ENCODE measurements at regions not wholly inside any gene's neighbourhood (a gene's known extent, or its start where the extent isn't known, plus 50 kb on each side); places are given as distances from the start of the nearest gene placed in this dataset.

DNA sequence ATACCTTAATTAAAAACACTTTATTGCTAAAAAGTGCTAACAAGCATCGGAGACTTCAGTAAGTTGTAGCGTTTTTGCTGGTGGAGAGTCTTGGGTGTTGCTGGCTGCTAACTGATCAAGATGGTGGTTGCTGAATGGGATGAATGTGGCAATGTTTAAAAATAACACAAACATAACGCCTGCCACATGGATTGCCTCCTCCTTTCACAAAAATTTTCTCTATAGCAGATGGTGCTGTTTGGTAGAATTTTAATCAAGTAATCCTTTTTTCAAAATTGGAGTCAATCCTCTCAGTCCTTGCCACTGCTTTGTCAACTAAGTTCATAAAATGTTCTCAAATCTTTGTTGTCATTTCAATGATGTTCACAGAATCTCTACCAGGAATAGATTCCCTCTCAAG is 466.8 kb upstream of the TECRL start:
- TF ChIP-seq CTCF (IDR thresholded peaks at IDR 0.05), result no peak
- TF ChIP-seq POLR2A (IDR thresholded peaks at IDR 0.05), result no peak
